ENCODE measurements at regions not wholly inside any gene's neighbourhood (a gene's known extent, or its start where the extent isn't known, plus 50 kb on each side); places are given as distances from the start of the nearest gene placed in this dataset.
"Not testable (repeated sequence)": the region's sequence is repeated elsewhere in the genome, so short reads cannot be mapped to it uniquely, and the experiment has no call there.

- no peak for DNase-seq
Observed at GRCh38 chr18:26648509-26649192, 100.3 kb upstream of the KCTD1 start.

DNA sequence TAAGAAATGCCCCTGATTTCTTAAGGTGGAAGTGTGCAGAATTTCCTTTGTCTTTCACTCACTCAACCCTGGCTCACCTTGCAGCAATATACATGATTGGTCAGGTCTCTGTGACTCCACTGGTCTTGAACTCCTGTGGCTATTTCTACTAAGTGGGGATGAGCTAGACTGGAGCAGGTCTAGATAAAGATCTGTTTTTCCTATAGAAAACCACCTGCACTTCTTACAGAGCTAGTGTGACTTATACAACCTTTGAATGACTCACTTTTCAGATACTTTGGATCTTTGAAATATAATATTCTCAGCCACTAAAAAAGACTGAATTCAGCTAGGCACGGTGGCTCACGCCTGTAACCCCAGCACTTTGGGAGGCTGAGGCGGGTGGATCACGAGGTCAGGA lies 98.5 kb upstream of the KCTD1 start:
- DNase-seq: no peak

DNA sequence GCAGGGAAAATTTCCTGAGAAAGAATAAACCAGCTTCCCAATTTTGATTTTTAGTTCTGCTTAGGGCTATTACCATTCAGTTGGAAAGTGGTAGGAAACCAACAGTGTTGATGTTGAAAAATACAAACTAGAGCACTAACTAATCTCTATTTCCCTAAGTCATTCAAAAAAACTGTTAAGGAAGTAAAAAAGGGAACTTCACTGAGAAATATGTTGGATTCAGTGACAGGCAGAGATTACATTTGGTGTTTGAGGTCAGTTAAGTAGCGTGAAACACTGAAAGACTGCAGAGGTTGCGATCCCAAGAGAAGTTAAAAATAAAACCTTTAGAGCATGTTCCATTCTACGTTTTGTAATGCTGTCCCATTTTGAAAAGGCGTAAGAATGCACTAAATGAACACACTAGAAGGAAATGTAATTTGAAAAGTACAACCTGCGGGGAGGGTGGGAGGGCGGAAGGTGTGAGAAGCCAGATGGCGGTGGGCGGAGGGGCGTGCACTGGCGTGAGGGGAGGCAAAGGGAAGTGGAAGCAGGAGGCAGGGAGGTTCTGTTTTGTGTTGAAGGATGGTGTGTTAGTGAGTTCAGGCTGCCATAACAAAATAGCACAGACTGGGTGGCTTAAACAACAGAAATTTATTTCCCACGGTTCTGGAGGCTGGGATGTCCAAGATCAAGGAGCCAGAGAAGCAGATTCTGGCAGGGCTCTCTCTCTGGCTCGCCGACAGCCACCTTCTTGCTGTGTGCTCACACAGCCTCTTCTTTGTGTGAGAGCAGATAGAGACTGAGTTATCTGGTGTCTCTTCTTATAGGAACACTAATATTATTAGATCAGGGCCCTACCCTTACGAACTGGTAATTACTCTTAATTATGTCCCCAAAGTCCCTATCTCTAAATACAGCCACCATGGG lies 94.3 kb upstream of the KCTD1 start:
- DNase-seq: no peak

GRCh38 chr18:26640541-26640940 lies 92.2 kb upstream of the KCTD1 start:
- no peak for DNase-seq

DNA sequence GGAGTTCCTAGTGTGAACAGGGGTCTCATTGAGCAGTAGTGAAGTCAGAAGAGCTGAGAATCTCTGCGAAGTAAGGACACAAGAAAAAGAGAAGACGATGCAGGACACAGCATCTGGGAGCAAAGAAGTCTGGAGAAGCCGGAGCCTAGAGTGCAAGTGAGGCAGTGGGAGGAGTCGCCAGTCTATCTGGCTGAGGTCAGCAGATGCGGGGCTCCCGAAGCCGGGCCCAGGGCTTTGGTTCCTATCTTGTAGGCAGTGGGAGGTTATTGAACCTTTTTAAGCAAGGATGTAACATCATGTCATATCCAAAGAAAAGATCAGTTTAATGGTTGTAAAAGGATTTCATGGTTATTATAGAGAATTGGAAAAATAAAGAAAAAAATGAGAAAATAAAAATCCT lies 90.8 kb upstream of the KCTD1 start:
- no peak for DNase-seq

DNA sequence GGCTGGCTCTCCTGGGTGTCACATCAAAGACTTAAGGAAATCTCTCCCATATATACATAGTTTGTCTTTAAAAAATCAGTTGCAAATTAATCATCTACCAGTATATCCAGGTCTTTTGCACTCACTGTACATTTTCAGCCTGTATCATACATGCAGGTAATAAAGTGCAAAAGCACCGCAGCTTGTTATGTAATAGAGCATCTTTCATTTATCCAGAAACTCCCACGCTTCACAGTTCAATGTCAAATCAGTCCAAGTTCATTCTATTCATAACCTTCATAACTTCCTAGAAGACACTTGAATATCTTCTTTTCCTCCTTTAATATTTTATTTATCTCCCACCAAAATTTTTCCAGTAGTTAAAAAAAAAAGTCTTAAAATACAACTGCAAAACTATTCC lies 89.6 kb upstream of the KCTD1 start:
- DNase-seq: no peak

- DNase-seq: no peak
Observed at GRCh38 chr18:26637324-26637723, 89.0 kb upstream of the KCTD1 start.

- DNase-seq: no peak
Observed at GRCh38 chr18:26635466-26635865, 87.1 kb upstream of the KCTD1 start.

DNA sequence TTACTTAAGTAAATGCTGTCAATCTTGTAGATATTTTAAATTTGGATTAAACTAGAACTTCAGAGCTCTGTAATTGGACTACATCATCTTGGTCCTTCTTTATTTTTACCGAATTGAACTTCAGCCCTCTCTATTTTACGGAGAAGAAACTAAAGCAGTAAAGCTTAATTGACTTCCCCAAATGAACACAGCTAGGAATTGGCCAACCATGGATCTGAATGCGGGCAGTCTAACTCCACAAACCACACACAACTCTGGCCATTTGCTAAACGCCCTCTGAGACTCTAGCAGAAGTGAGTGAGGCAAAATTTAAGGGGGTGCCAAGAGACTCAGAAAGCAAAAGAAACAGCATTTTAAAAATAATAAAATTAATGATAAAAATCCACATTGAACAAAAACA lies 86.3 kb upstream of the KCTD1 start:
- DNase-seq: no peak

GRCh38 chr18:26631135-26631534 lies 82.8 kb upstream of the KCTD1 start:
- DNase-seq: no peak

DNA sequence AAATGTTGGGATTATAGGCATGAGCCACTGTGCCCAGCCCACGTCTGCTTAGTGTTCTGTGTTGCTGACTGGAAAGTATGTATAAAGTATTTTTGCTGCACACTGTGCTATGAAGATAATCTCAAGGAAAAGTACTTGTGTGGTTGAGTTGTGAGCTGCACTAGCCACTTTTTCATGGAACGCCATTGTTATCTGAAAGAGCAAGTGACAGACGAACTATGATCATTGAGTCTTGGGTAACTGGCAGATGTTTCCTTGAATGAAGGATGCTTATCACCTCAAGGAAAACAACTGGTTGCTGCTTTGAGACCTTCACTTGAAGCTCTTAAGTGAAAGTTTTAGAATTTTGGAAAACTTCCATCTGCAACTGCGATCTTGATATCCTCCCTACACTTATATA lies 82.2 kb upstream of the KCTD1 start:
- DNase-seq: no peak

- no peak for DNase-seq
Observed at GRCh38 chr18:26628017-26628416, 79.7 kb upstream of the KCTD1 start.

GRCh38 chr18:26624443-26624842 lies 76.1 kb upstream of the KCTD1 start:
- no peak for DNase-seq

GRCh38 chr18:26623314-26623713 lies 75.0 kb upstream of the KCTD1 start:
- DNase-seq: not testable (repeated sequence)

DNA sequence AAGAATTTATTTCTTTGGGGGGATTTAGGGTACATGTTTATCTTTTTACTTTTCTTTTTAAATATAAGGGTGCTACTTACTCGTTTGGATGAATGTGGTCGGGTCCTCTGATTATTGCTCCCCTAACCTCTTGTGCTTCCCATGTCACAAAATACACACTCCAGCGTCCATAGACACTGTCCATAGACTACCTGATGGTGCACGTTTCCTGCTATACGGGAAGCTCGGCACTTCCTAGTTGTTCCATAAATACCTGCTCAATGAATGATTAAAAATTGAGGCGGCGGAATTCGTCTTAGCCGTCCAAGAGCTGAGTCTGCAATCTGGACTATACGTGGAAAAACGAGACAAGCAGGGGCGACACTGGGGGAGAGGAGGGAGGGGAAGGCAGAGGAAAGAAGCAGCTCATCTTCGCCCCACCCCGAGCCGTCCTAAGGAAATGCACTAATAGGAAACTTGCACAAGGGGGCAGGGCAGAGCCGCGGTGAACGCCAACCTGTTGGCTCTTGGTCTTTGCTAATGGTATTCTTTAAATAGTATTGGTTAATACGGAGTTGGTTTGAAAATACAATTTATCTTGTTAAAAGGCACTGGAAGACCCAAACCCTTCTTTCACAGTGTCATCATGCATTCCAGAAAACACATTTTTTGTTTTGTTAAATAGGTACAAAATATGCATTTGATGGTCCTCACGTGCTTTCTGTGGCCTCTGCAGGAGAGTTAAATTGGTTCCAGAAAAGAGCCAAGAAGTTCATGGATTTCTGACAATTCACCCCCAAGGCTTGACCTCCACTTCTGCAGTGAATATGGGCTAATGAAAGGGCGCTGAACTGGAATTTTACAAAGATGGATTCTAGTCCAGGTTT lies 73.0 kb upstream of the KCTD1 start:
- DNase-seq: peak; percentile 22

GRCh38 chr18:26619350-26619749 lies 71.0 kb upstream of the KCTD1 start:
- no peak for DNase-seq

DNA sequence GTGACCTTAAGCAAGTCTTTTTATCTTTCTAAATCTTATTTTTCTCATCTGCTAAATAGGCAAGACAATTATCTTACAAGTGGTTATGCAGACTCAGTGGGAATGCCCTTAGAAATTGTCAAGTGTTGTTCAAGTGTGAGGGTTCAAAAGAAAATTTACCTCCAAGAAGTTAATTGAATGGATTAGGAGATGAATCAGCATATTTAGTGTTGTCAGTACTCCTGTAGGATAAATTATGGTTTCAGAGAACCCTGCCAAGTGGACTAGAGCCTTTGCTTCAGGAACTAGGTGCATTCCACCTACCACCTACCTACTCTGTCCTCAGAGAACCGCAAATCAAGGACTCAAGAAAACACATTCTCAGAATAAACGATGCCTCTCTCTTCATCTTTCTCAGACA lies 69.8 kb upstream of the KCTD1 start:
- DNase-seq: no peak

GRCh38 chr18:26617151-26617554 lies 68.8 kb upstream of the KCTD1 start:
- no peak for DNase-seq

DNA sequence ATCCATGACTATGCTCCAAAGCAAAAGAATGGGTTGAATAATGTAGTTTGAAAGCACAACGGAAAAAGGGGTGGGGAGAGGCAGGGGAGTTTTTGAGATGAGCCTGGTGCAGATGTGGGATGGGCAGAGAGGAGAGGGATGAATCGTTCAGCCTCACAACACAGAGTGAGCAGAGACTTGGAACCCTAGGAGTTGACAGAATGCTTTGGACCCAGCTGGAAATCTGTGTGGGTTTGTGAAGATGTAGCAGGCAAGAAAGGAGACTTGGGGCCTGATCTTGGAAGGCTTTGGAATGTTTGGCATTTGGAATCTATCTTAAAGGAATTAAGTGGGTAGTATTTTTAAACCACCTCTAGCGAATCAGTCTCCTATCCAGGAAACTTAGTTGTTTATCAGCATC lies 66.0 kb upstream of the KCTD1 start:
- DNase-seq: no peak
